Esophagus muscularis mucosa (tissue), 4 donors: ENCODE measurements at regions not wholly inside any gene's neighbourhood (a gene's known extent, or its start where the extent isn't known, plus 50 kb on each side); places are given as distances from the start of the nearest gene placed in this dataset.

Source experiments
- DNase-seq: peaks from one replicate; pipeline ENCODE4 v3.0.0-alpha.2; 2017; ENCODE audit errors: extremely low spot score
- H3K27ac ChIP-seq, 4 donors: fragments of 200-600 bp; sonication (generic); replicated peaks in 1 of 4; 1 replicate in 3 of 4; 2 replicates in 1 of 4; pipeline ENCODE4 v1.5.1; 2016 to 2019; ENCODE audit warnings: mild to moderate bottlenecking in 1 of 4
- H3K27me3 ChIP-seq, 4 donors: fragments of 200-600 bp; sonication (generic); one replicate each; pipeline versions ENCODE4 v1.5.1 to v1.6.0; 2016 to 2019
- H3K36me3 ChIP-seq, 4 donors: fragments of 200-600 bp; sonication (generic); one replicate each; pipeline ENCODE4 v1.5.1; 2016 to 2019
- H3K4me1 ChIP-seq, 4 donors: fragments of 200-600 bp; sonication (generic); one replicate each; pipeline ENCODE4 v1.5.1; 2016 to 2019
- H3K4me3 ChIP-seq, 4 donors: fragments of 200-600 bp; sonication (generic); 1 replicate in 2 of 4; 2 replicates in 2 of 4; pipeline ENCODE4 v1.5.1; 2016 to 2019; ENCODE audit warnings: mild to moderate bottlenecking in 4 of 4, moderate library complexity in 1 of 4
- H3K9me3 ChIP-seq, 4 donors: fragments of 200-600 bp; sonication (generic); 1 replicate in 3 of 4; 2 replicates in 1 of 4; pipeline ENCODE4 v1.5.1; 2016 to 2019
- CTCF ChIP-seq, 3 experiments: fragments of 200-600 bp in 2 of 3; fragments of 450-650 bp in 1 of 3; sonication (generic) in 2 of 3; IDR thresholded peaks; one replicate each; pipeline ENCODE4 v1.5.1; 2017 to 2019; ENCODE audit warnings: antibody characterized with exemption in 3 of 3, mild to moderate bottlenecking in 2 of 3, moderate library complexity in 1 of 3
- EP300 ChIP-seq: sonication (generic); formaldehyde crosslinking; IDR thresholded peaks from one replicate; pipeline ENCODE4 v1.6.1; 2017; ENCODE audit warnings: antibody characterized with exemption
- POLR2A ChIP-seq: fragments of 450-650 bp; IDR thresholded peaks from one replicate; pipeline ENCODE4 v1.6.1; 2017; ENCODE audit warnings: antibody characterized with exemption, moderate library complexity, mild to moderate bottlenecking, low read depth
- POLR2AphosphoS5 ChIP-seq, 2 donors: sonication (generic); formaldehyde crosslinking; IDR thresholded peaks; one replicate each; pipeline ENCODE4 v1.6.1; 2017; ENCODE audit warnings: antibody characterized with exemption in 2 of 2
- WGBS: methylation state at CpG from one replicate; pipeline ENCODE4 v1.1.5; 2018; 5-methylcytosine and 5-hydroxymethylcytosine counted together
- intact Hi-C: fragments of 100-400 bp; cut with DNase I; formaldehyde crosslinking; loops from one replicate; pipeline ENCODE4 v1.15.1; 2023

GRCh38 chr1:170290276-170290675 lies 144.5 kb downstream of the NTMT2 start:
- no peak for DNase-seq
- Histone ChIP-seq H3K4me1 (no peaks in the 10 kb centered on the region), H3K27me3 (no peaks in the 10 kb centered on the region), H3K27ac (no peak overlapping the region), H3K36me3 (no peaks in the 10 kb centered on the region), H3K9me3 (no peaks in the 10 kb centered on the region), H3K4me3 (no peak overlapping the region)
- 79% methylated on average over 1 of the region's 1 CpG for WGBS
- intact Hi-C loops: no loop called here
- no peak for TF ChIP-seq CTCF (IDR thresholded peaks at IDR 0.05)
- TF ChIP-seq EP300: no peak

DNA sequence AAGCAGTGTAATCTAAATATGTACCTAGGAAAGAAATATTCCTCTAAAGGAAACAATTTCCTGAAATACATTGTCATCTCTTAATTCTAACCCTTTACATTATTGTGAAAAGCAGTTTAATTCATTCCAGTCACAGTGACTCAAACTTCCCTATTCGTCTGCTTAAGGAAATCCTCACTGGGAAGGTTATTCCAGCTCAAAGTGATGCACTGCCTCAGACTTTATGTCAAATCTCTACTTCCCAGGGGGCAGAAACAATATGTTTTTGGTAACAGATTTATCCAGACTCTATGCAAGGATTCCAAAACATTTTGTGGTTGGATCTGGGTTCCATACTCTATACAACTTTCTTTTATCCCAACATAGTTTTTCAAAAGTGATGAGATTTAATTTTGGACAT lies 145.2 kb downstream of the NTMT2 start:
- intact Hi-C loops: no loop called here
- Histone ChIP-seq H3K4me3 (no peak overlapping the region), H3K27me3 (no peaks in the 10 kb centered on the region), H3K9me3 (no peaks in the 10 kb centered on the region), H3K27ac (no peak overlapping the region), H3K4me1 (no peaks in the 10 kb centered on the region), H3K36me3 (no peaks in the 10 kb centered on the region)
- no peak for DNase-seq
- no peak for TF ChIP-seq EP300
- no peak for TF ChIP-seq POLR2AphosphoS5 (IDR thresholded peaks at IDR 0.05)
- no peak for TF ChIP-seq CTCF (IDR thresholded peaks at IDR 0.05)
- TF ChIP-seq POLR2A: no peak
- WGBS: 92% methylated on average over 1 of the region's 1 CpG

DNA sequence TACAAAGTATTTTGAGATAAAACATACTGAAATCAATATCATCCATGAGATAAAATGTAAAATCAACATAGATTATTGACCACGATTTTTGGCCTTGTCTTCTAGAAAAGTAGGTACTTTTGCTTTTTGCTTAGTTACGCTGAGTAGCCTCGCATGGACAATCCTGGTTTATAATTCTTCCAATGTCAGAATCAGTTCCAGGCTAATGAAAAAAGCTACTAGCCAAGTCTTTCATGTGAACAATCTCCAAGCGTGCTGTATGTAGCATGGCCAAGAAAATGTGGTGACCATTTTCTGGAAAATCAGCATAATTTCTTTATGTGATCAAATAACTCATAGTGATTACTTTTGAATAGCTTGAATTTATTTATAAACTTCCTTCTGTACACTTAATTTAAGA lies 145.8 kb downstream of the NTMT2 start:
- no peak overlapping the region for H3K27ac ChIP-seq
- TF ChIP-seq EP300 (no peak), CTCF (IDR thresholded peaks at IDR 0.05) (no peak), POLR2AphosphoS5 (IDR thresholded peaks at IDR 0.05) (no peak), POLR2A (no peak)
- H3K9me3 ChIP-seq: no peaks in the 10 kb centered on the region
- no peaks in the 10 kb centered on the region for H3K36me3 ChIP-seq
- intact Hi-C loops: no loop called here
- H3K27me3 ChIP-seq: no peaks in the 10 kb centered on the region
- no peak for DNase-seq
- no peak overlapping the region for H3K4me3 ChIP-seq
- H3K4me1 ChIP-seq: no peaks in the 10 kb centered on the region
- 90% methylated on average over 4 of the region's 4 CpGs for WGBS

DNA sequence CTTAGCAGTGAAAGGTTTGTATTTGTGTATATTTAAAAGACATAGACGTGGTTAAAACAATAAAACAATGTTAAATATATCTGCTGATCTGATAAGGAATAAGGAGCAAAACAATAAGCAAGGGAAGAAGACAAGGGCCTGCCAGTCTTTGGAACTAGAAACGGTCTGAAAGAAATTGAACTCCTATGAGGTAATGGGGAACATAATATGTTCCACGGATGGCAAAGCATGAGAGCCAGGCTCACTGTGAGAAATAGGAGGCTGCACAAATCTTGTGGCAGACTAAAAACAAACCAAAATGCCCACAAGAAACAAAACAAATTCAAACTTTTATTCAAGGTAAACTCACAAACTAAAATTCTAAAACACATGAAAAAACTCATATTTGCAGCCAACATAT lies 150.5 kb downstream of the NTMT2 start:
- TF ChIP-seq CTCF (IDR thresholded peaks at IDR 0.05): no peak
- TF ChIP-seq POLR2AphosphoS5 (IDR thresholded peaks at IDR 0.05): no peak
- no peak for TF ChIP-seq EP300
- no peak for TF ChIP-seq POLR2A
- no peak overlapping the region for H3K27ac ChIP-seq
- no peaks in the 10 kb centered on the region for H3K27me3 ChIP-seq
- no peaks in the 10 kb centered on the region for H3K9me3 ChIP-seq
- no peak overlapping the region for H3K4me3 ChIP-seq
- H3K4me1 ChIP-seq: no peaks in the 10 kb centered on the region
- no peak for DNase-seq
- intact Hi-C loops: no loop called here
- no peaks in the 10 kb centered on the region for H3K36me3 ChIP-seq
- 45% methylated on average over 3 of the region's 3 CpGs for WGBS

DNA sequence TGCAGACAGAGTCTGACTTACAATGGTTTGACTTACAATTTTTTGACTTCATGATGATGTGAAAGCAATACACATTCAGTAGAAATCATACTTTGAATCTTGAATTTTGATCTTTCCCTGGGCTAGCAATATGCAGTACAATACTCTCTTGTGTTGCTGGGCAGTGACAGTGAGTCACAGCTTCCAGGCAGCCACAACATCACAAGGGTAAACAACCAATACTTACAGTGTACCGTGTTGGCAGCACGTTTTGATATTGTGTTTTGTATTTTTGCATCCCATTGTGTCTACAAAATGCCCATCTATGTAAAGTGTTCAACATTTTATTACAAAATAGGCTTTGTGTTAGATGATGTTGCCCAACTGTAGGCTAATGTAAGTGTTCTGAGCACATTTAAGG lies 150.9 kb downstream of the NTMT2 start:
- H3K9me3 ChIP-seq: no peaks in the 10 kb centered on the region
- H3K4me3 ChIP-seq: no peak overlapping the region
- DNase-seq: no peak
- TF ChIP-seq POLR2A: no peak
- TF ChIP-seq CTCF (IDR thresholded peaks at IDR 0.05): no peak
- TF ChIP-seq EP300: no peak
- no peak for TF ChIP-seq POLR2AphosphoS5 (IDR thresholded peaks at IDR 0.05)
- 67% methylated on average over 2 of the region's 2 CpGs for WGBS
- no peaks in the 10 kb centered on the region for H3K36me3 ChIP-seq
- intact Hi-C loops: no loop called here
- H3K4me1 ChIP-seq: no peaks in the 10 kb centered on the region
- no peak overlapping the region for H3K27ac ChIP-seq
- H3K27me3 ChIP-seq: no peaks in the 10 kb centered on the region
